ENCODE measurements at regions not wholly inside any gene's neighbourhood (a gene's known extent, or its start where the extent isn't known, plus 50 kb on each side); places are given as distances from the start of the nearest gene placed in this dataset.

- DNase-seq (ENCODE audit: low read depth): peak; percentile 29
These were observed 52.5 kb upstream of the WSB1 start for GRCh38 chr17:27241346-27241946.

GRCh38 chr17:27242951-27243350 is 51.0 kb upstream of the WSB1 start:
- DNase-seq (ENCODE audit: low read depth): no peak

DNA sequence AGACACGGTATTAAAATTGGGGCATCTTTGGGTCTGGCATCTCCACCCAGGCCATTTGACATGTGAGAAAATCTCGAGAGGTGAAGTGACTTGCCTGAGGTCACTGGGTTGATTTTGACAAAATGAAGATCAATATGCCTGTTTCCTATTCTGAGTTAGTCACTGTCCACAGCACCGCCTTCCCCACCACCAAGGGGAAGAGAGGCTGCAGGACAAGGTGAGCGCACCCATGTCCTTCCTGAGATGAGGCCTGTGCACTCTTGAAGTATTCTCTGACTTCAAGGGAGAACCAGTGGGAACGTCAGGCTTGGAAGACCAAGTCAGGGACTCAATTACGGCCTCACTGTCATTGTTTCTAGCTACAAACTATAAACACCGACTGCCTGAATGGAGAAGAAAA is 49.9 kb upstream of the WSB1 start:
- no peak for DNase-seq (ENCODE audit: low read depth)

All from RPMI7951 (cell line).